Upper lobe of left lung (tissue), 6 donors: ENCODE measurements at regions not wholly inside any gene's neighbourhood (a gene's known extent, or its start where the extent isn't known, plus 50 kb on each side); places are given as distances from the start of the nearest gene placed in this dataset.

Experiments
- ATAC-seq, 2 donors: fragments of 200-7000 bp; cut with Tn5 transposase; one replicate each; pipeline ENCODE4 v1.9.1; 2022; ENCODE audit warnings: mild to moderate bottlenecking in 2 of 2, moderate library complexity in 2 of 2; ENCODE audit not compliant: low FRiP score in 2 of 2
- DNase-seq, 2 donors: peaks; one replicate each; pipeline ENCODE4 v3.0.0-alpha.2; 2019 to 2020
- H3K27ac ChIP-seq, 4 donors: fragments of 200-600 bp; sonication (generic); one replicate each; pipeline ENCODE4 v1.5.1; 2016 to 2019
- H3K27me3 ChIP-seq, 4 donors: fragments of 200-600 bp; sonication (generic); one replicate each; pipeline ENCODE4 v1.5.1; 2017 to 2019
- H3K36me3 ChIP-seq, 4 donors: fragments of 200-600 bp; sonication (generic); one replicate each; pipeline ENCODE4 v1.5.1; 2016 to 2019
- H3K4me1 ChIP-seq, 4 donors: fragments of 200-600 bp; sonication (generic); one replicate each; pipeline ENCODE4 v1.5.1; 2018 to 2019
- H3K4me3 ChIP-seq, 4 donors: fragments of 200-600 bp; sonication (generic); one replicate each; pipeline ENCODE4 v1.5.1; 2017 to 2019; ENCODE audit warnings: mild to moderate bottlenecking in 2 of 4, moderate library complexity in 1 of 4
- H3K9me3 ChIP-seq, 4 donors: fragments of 200-600 bp; sonication (generic); one replicate each; pipeline ENCODE4 v1.5.1; 2018 to 2019
- EP300 ChIP-seq, 4 donors: sonication (generic); formaldehyde crosslinking; IDR thresholded peaks; one replicate each; pipeline ENCODE4 v1.5.1; 2017; ENCODE audit warnings: antibody characterized with exemption in 4 of 4, control low read depth in 2 of 4
- POLR2A ChIP-seq, 4 donors: fragments of 450-650 bp; IDR thresholded peaks; one replicate each; pipeline ENCODE4 v1.5.1; 2016 to 2017; ENCODE audit warnings: antibody characterized with exemption in 4 of 4, mild to moderate bottlenecking in 2 of 4
- POLR2AphosphoS5 ChIP-seq, 2 donors: sonication (generic); formaldehyde crosslinking; IDR thresholded peaks; one replicate each; pipeline ENCODE4 v1.5.1; 2017; ENCODE audit warnings: antibody characterized with exemption in 2 of 2
- WGBS, 2 donors: methylation state at CpG; one replicate each; pipeline ENCODE4 v1.1.5; 2017 to 2018; 5-methylcytosine and 5-hydroxymethylcytosine counted together
- TF ChIP-seq, protein P1 (sequence below), 6 experiments: fragments of 450-650 bp in 4 of 6; fragments of 200-600 bp in 2 of 6; sonication (generic) in 2 of 6; IDR thresholded peaks; one replicate each; pipeline ENCODE4 v1.5.1; 2016 to 2019; ENCODE audit warnings: antibody characterized with exemption in 6 of 6
- donor health status: DM: no; HTN: no; CAD: no; lungs with moderate emphysema.
- donor health status: DM: no; HTN: yes; CAD: no; lungs with severe emphysema.

DNA sequence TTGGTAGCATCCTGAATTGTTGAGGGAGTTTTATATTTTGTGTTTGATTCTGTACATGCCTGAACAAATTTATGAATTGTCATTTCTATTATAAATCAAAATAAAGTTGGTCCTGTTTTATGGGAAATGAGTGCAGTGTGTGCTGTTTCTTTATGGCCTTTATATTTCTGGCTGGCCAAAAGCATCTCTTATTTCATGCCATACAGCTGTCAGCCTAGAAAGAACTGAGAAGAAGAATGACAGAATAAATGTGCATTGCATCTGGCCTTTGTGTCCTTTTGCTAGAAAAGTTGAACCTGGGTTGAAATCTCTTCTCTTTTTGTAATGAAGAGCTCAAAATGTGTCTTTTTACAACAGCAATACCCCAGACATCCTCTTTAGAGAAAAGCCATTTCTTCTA, 474.7 kb upstream of the LRATD1 start:
- ATAC-seq = no peak

DNA sequence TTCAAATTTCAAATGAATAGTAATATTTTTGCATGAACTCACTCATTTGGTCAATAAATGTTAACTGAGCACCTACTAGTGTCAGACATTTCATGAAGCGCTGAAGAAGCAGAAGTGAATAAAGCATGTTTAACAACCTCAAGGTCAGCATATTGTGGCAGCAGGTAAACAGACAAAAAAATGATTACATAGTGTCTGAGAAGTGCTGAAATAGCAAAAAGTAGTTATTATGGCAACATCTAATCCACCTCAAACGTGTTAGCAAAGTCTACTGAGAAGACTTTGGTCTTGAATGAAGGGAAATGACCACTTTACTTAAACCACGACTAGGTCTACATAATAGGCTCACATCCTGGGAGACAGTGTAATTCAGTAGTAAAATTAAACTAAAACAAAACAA, 452.2 kb upstream of the LRATD1 start:
- Histone ChIP-seq H3K27me3 (no peaks in the 10 kb centered on the region), H3K9me3 (peaks cover 0 to 10% (median 1%) of the 10 kb centered on the region in 4 donors), H3K27ac (no peak overlapping the region), H3K4me1 (no peaks in the 10 kb centered on the region), H3K4me3 (no peak overlapping the region), H3K36me3 (no peaks in the 10 kb centered on the region)
- ATAC-seq (no peak), DNase-seq (no peak)
- WGBS, 2 donors = 70 to 76% methylated on average over 3 of the region's 3 CpGs
- TF ChIP-seq, protein P1, sequence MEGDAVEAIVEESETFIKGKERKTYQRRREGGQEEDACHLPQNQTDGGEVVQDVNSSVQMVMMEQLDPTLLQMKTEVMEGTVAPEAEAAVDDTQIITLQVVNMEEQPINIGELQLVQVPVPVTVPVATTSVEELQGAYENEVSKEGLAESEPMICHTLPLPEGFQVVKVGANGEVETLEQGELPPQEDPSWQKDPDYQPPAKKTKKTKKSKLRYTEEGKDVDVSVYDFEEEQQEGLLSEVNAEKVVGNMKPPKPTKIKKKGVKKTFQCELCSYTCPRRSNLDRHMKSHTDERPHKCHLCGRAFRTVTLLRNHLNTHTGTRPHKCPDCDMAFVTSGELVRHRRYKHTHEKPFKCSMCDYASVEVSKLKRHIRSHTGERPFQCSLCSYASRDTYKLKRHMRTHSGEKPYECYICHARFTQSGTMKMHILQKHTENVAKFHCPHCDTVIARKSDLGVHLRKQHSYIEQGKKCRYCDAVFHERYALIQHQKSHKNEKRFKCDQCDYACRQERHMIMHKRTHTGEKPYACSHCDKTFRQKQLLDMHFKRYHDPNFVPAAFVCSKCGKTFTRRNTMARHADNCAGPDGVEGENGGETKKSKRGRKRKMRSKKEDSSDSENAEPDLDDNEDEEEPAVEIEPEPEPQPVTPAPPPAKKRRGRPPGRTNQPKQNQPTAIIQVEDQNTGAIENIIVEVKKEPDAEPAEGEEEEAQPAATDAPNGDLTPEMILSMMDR (IDR thresholded peaks at IDR 0.05) = no peak
- no peak for TF ChIP-seq EP300 (IDR thresholded peaks at IDR 0.05)

More for the DNA sequence above, 474.7 kb upstream of the LRATD1 start:
- no peak for TF ChIP-seq EP300 (IDR thresholded peaks at IDR 0.05)
- TF ChIP-seq POLR2A (IDR thresholded peaks at IDR 0.05) = no peak
- TF ChIP-seq, protein P1 (IDR thresholded peaks at IDR 0.05) = no peak
- TF ChIP-seq POLR2AphosphoS5 (IDR thresholded peaks at IDR 0.05) = no peak
- no peaks in the 10 kb centered on the region for H3K9me3 ChIP-seq
- no peak for DNase-seq
- no peaks in the 10 kb centered on the region for H3K4me1 ChIP-seq
- H3K27ac ChIP-seq = no peak overlapping the region
- no peaks in the 10 kb centered on the region for H3K36me3 ChIP-seq
- no peaks in the 10 kb centered on the region for H3K27me3 ChIP-seq
- H3K4me3 ChIP-seq = no peak overlapping the region

DNA sequence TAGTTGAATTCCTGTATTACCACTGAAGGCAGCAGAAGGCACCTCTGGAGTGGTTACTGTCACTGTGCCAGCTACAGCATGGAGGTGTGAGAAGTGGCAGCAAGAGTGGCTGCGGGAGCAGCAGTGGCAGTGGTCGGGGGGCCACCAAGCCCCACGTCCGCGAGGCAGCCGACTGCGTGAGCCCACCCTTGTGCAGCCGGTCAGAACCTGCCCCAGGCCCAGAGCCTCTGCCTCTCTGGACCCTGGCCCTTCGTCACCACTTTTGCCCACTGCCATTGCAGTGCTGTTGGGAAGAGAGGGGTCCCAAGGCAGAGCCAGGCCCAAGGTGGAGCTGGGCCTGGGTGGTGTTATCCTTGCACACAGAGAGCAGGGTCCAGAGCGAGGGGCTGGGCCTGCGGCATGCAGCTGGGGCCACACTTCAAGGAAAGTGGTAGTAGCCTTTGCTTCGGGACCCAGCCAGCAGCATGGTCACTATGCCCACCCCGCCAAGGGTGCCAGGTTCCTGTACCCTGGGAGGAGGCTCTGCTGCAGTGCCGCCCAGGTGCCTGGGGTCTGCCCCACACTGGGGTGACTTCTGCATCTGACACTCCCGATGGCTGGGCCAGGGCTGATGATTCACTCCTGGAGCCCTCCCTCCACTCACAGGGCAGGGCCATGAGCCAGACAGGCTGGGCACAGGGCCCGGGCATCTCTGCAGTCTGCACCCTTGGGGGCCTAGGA, 450.1 kb upstream of the LRATD1 start:
- Histone ChIP-seq H3K4me3 (no peak overlapping the region), H3K36me3 (no peaks in the 10 kb centered on the region), H3K27ac (no peak overlapping the region), H3K9me3 (peaks cover 0 to 10% (median 1%) of the 10 kb centered on the region in 4 donors), H3K4me1 (no peaks in the 10 kb centered on the region), H3K27me3 (no peaks in the 10 kb centered on the region)
- peak in 1 of 2 donors; percentile 60 for DNase-seq
- TF ChIP-seq POLR2AphosphoS5 (IDR thresholded peaks at IDR 0.05) = no peak
- TF ChIP-seq EP300 (IDR thresholded peaks at IDR 0.05) = no peak
- TF ChIP-seq, protein P1 (IDR thresholded peaks at IDR 0.05) = no peak
- no peak for TF ChIP-seq POLR2A (IDR thresholded peaks at IDR 0.05)
- ATAC-seq = peak; percentile 26 to 29
- WGBS, 2 donors = 90 to 91% methylated on average over 10 to 14 of the region's 16 CpGs

DNA sequence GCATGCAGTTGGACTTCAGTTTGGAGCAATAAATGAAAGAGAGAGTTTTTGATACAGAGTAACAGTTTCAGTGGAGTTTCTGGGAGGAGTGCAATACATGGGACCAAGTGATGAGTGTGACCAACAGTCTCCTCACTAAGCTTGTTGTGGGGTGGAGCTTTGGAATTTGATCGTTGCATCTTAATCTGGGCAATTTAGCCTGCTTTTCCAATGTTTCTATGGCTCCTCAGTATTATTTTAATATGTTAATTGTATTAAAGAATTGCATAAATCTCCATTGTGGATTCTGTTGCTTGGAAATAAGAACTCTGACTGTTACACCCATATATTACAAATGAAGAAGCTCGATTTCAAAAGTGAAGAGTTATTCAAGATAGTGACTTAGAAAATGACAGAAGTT, 446.6 kb upstream of the LRATD1 start:
- Histone ChIP-seq H3K4me1 (no peaks in the 10 kb centered on the region), H3K36me3 (no peaks in the 10 kb centered on the region), H3K4me3 (no peak overlapping the region), H3K27ac (no peak overlapping the region), H3K9me3 (peaks cover 0 to 10% (median 1%) of the 10 kb centered on the region in 4 donors), H3K27me3 (no peaks in the 10 kb centered on the region)
- TF ChIP-seq POLR2AphosphoS5 (IDR thresholded peaks at IDR 0.05) = no peak
- TF ChIP-seq EP300 (IDR thresholded peaks at IDR 0.05) = no peak
- TF ChIP-seq, protein P1 (IDR thresholded peaks at IDR 0.05) = no peak
- TF ChIP-seq POLR2A (IDR thresholded peaks at IDR 0.05) = no peak
- WGBS, 2 donors = 66 to 74% methylated on average over 2 of the region's 2 CpGs
- DNase-seq = no peak
- no peak for ATAC-seq

DNA sequence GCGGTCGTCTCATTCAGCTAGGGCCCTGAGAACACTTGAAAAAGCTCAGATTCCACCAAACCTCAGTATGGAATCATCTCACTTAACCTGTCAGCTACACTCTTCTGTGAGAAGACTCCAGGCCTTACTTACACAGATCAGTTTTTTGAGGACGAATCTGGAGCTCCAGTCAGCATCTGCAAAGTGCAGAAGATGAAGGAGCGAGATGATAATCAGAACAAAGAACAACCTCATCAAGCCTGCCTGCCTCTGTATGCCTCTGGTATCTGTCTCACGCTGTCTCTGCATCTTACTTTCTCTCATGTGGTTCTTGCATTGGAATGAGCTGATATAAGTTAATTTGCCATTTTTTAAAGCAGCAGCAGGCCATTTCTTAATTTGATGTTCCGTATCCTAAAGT, 444.1 kb upstream of the LRATD1 start:
- 86 to 89% methylated on average over 6 of the region's 6 CpGs for WGBS, 2 donors
- ATAC-seq = no peak

More for the DNA sequence above, 444.1 kb upstream of the LRATD1 start:
- Histone ChIP-seq H3K4me3 (no peak overlapping the region), H3K9me3 (no peaks in the 10 kb centered on the region), H3K36me3 (no peaks in the 10 kb centered on the region), H3K27ac (no peak overlapping the region), H3K4me1 (no peaks in the 10 kb centered on the region), H3K27me3 (no peaks in the 10 kb centered on the region)
- DNase-seq = no peak
- no peak for TF ChIP-seq POLR2A (IDR thresholded peaks at IDR 0.05)
